ENCODE measurements at regions not wholly inside any gene's neighbourhood (a gene's known extent, or its start where the extent isn't known, plus 50 kb on each side); places are given as distances from the start of the nearest gene placed in this dataset.

- no peak for TF ChIP-seq POLR2A (IDR thresholded peaks at IDR 0.05)
- TF ChIP-seq CTCF (IDR thresholded peaks at IDR 0.05) = no peak
- TF ChIP-seq POLR2AphosphoS5 (IDR thresholded peaks at IDR 0.05) = no peak
- TF ChIP-seq EP300 (IDR thresholded peaks at IDR 0.05) = no peak
These were observed 394.4 kb downstream of the SPRY2 start for GRCh38 chr13:79946556-79946955.

Data from gastroesophageal sphincter (tissue), 3 donors.